Stimulated activated CD4-positive, alpha-beta T cell treated with anti-CD3 and anti-CD28 coated beads, Interleukin-1b, Interleukin-23, amount 100 ng/mL, for 4 hours (primary cell): ENCODE measurements at regions not wholly inside any gene's neighbourhood (a gene's known extent, or its start where the extent isn't known, plus 50 kb on each side); places are given as distances from the start of the nearest gene placed in this dataset.

Experiments used
- DNase-seq, 2 donors: peaks; one replicate each; pipeline ENCODE4 v3.0.0-alpha.2; 2020; ENCODE audit warnings: low read depth in 2 of 2

GRCh38 chr11:15905366-15906104 is 450.8 kb downstream of the SOX6 start:
- DNase-seq = no peak

- no peak for DNase-seq
These were observed 449.8 kb downstream of the SOX6 start for GRCh38 chr11:15906481-15907035.

- no peak for DNase-seq
These were observed 448.5 kb downstream of the SOX6 start for GRCh38 chr11:15907806-15908205.

GRCh38 chr11:15909937-15910598 is 446.3 kb downstream of the SOX6 start:
- DNase-seq = no peak

- no peak for DNase-seq
These were observed 445.6 kb downstream of the SOX6 start for GRCh38 chr11:15910761-15911160.

- no peak for DNase-seq
These were observed 444.8 kb downstream of the SOX6 start for GRCh38 chr11:15911377-15912044.

- DNase-seq = no peak
These were observed 444.1 kb downstream of the SOX6 start for GRCh38 chr11:15912291-15912690.

- DNase-seq = no peak
These were observed 443.5 kb downstream of the SOX6 start for GRCh38 chr11:15912825-15913224.

- no peak for DNase-seq
These were observed 443.1 kb downstream of the SOX6 start for GRCh38 chr11:15913261-15913660.
